B cell (primary cell): ENCODE measurements at regions not wholly inside any gene's neighbourhood (a gene's known extent, or its start where the extent isn't known, plus 50 kb on each side); places are given as distances from the start of the nearest gene placed in this dataset.
A peak's percentile ranks its signal among the peaks of the same experiment; 100 is the strongest.

Source experiments
- ATAC-seq: fragments of 200-7000 bp; cut with Tn5 transposase; one replicate; pipeline ENCODE4 v1.10.0; 2021; ENCODE audit warnings: low read depth, mild to moderate bottlenecking, moderate number of reproducible peaks, moderate library complexity
- CTCF ChIA-PET: fragments of 350-600 bp; sonication (Branson Sonifier 250); formaldehyde crosslinking; loops from one replicate; lab custom pipeline; 2021; ENCODE audit warnings: antibody characterized with exemption, inconsistent platforms; lab: Charles Lee
- POLR2A ChIA-PET: fragments of 350-600 bp; sonication (Branson Sonifier 250); formaldehyde crosslinking; loops from one replicate; lab custom pipeline; 2021; ENCODE audit warnings: antibody characterized with exemption; lab: Charles Lee
- DNase-seq: peaks from one replicate; pipeline ENCODE4 v3.0.0; 2013
- H2AFZ ChIP-seq: 2 replicates; pipeline ENCODE4 v1.6.1; 2012; ENCODE audit warnings: mild to moderate bottlenecking, low read depth, low read length; ENCODE audit not compliant: insufficient read depth, poor library complexity, severe bottlenecking
- H3K27ac ChIP-seq, 2 donors: 1 replicate in 1 of 2; 2 replicates in 1 of 2; pipeline ENCODE4 v1.5.1; 2012 to 2013; ENCODE audit warnings: low read length in 2 of 2, mild to moderate bottlenecking in 2 of 2, moderate library complexity in 1 of 2
- H3K27me3 ChIP-seq, 4 experiments: fragments of 200-600 bp in 1 of 4; sonication (generic) in 1 of 4; replicated peaks in 1 of 4; 1 replicate in 2 of 4; 2 replicates in 2 of 4; pipeline versions ENCODE4 v1.6.1 to v1.7.0; 2013 to 2016; ENCODE audit warnings: low read length in 3 of 4, mild to moderate bottlenecking in 2 of 4, mixed read lengths in 1 of 4, moderate library complexity in 1 of 4; ENCODE audit not compliant: insufficient read depth in 4 of 4, control insufficient read depth in 3 of 4; ENCODE audit errors: control extremely low read depth in 1 of 4
- H3K36me3 ChIP-seq, 2 experiments: replicated peaks in 1 of 2; 1 replicate in 1 of 2; 2 replicates in 1 of 2; pipeline versions ENCODE4 v1.6.1 to v1.7.1; 2013; ENCODE audit warnings: low read length in 1 of 2; ENCODE audit not compliant: insufficient read depth in 2 of 2, control insufficient read depth in 1 of 2; ENCODE audit errors: control extremely low read depth in 1 of 2, extremely low read depth in 1 of 2
- H3K4me1 ChIP-seq, 2 donors: fragments of 200-600 bp in 1 of 2; sonication (generic) in 1 of 2; 1 replicate in 1 of 2; 2 replicates in 1 of 2; pipeline versions ENCODE4 v1.5.1 to v1.6.1; 2013 to 2017; ENCODE audit warnings: low read length in 2 of 2; ENCODE audit not compliant: control insufficient read depth in 2 of 2, insufficient read depth in 2 of 2
- H3K4me2 ChIP-seq: replicated peaks from 2 replicates; pipeline ENCODE3; 2012; ENCODE audit warnings: mild to moderate bottlenecking, low read depth, low read length; ENCODE audit not compliant: poor library complexity, severe bottlenecking
- H3K4me3 ChIP-seq, 5 experiments: fragments of 200-600 bp in 1 of 5; sonication (generic) in 1 of 5; 1 replicate in 3 of 5; 2 replicates in 2 of 5; pipeline versions ENCODE4 v1.5.1 to v1.7.0; 2011 to 2016; ENCODE audit warnings: low read length in 4 of 5, mild to moderate bottlenecking in 4 of 5, low read depth in 2 of 5, control low read depth in 1 of 5, moderate library complexity in 1 of 5; ENCODE audit not compliant: insufficient read depth in 1 of 5; ENCODE audit errors: control extremely low read depth in 1 of 5, extremely low read depth in 1 of 5
- H3K79me2 ChIP-seq: fragments of 200-600 bp; sonication (generic); one replicate; pipeline ENCODE4 v1.6.0; 2016; ENCODE audit warnings: low read length; ENCODE audit not compliant: control insufficient read depth, insufficient read depth
- H3K9ac ChIP-seq: fragments of 200-600 bp; sonication (generic); 2 replicates; pipeline ENCODE4 v1.6.1; 2017; ENCODE audit warnings: mild to moderate bottlenecking, low read length, moderate library complexity
- H3K9me3 ChIP-seq, 3 donors: one replicate each; pipeline versions ENCODE4 v1.6.1 to v1.7.1; 2013; ENCODE audit warnings: low read length in 2 of 3; ENCODE audit not compliant: control insufficient read depth in 2 of 3, insufficient read depth in 1 of 3; ENCODE audit errors: control extremely low read depth in 1 of 3
- H4K20me1 ChIP-seq: 2 replicates; pipeline ENCODE4 v1.6.0; 2012; ENCODE audit warnings: mild to moderate bottlenecking, low read length; ENCODE audit not compliant: insufficient read depth, control insufficient read depth, poor library complexity, severe bottlenecking
- H3K27ac Mint-ChIP-seq: one replicate; pipeline ENCODE4 v1.8.0; 2021; ENCODE audit warnings: mixed read lengths
- H3K27me3 Mint-ChIP-seq: one replicate; pipeline ENCODE4 v1.8.0; 2021; ENCODE audit warnings: mixed read lengths
- H3K4me1 Mint-ChIP-seq: one replicate; pipeline ENCODE4 v1.8.0; 2021; ENCODE audit warnings: mixed read lengths
- H3K4me3 Mint-ChIP-seq: one replicate; pipeline ENCODE4 v1.8.0; 2021; ENCODE audit warnings: mixed read lengths
- H3K9me3 Mint-ChIP-seq: one replicate; pipeline ENCODE4 v1.8.0; 2022; ENCODE audit warnings: mixed read lengths; ENCODE audit not compliant: insufficient read depth
- CTCF ChIP-seq: fragments of 200-600 bp; IDR thresholded peaks from one replicate; pipeline ENCODE4 v1.8.0; 2022; ENCODE audit warnings: antibody characterized with exemption, mild to moderate bottlenecking
- EZH2 ChIP-seq: IDR thresholded peaks from 2 replicates; pipeline ENCODE4 v1.6.1; 2012; ENCODE audit warnings: borderline replicate concordance, low read depth, mild to moderate bottlenecking, moderate library complexity, low read length; ENCODE audit not compliant: insufficient read depth, poor library complexity, severe bottlenecking
- WGBS: methylation state at CpG from one replicate; pipeline ENCODE4 v1.1.5; 2013; ENCODE audit warnings: missing lambda C conversion rate; ENCODE audit not compliant: insufficient coverage; 5-methylcytosine and 5-hydroxymethylcytosine counted together
- intact Hi-C: fragments of 100-400 bp; cut with micrococcal nuclease; formaldehyde crosslinking; loops from one replicate; pipeline ENCODE4 v1.10.0; 2022

- Histone ChIP-seq H3K27me3 (no peaks in the 10 kb centered on the region), H3K4me3 (no peak overlapping the region), H3K4me1 (no peaks in the 10 kb centered on the region), H3K9me3 (peaks cover 0 to 3% (median 0%) of the 10 kb centered on the region in 3 donors), H3K27ac (no peak overlapping the region), H3K79me2 (no peaks in the 10 kb centered on the region), H4K20me1 (no peaks in the 10 kb centered on the region), H3K4me2 (no peak overlapping the region), H3K36me3 (no peaks in the 10 kb centered on the region), H2AFZ (peak overlapping the region; percentile 2), H3K9ac (no peak overlapping the region)
- Mint-ChIP-seq H3K27me3 (no peaks in the 10 kb centered on the region), H3K4me1 (no peaks in the 10 kb centered on the region), H3K4me3 (no peak overlapping the region), H3K9me3 (no peaks in the 10 kb centered on the region), H3K27ac (no peak overlapping the region)
- ATAC-seq (no peak), DNase-seq (no peak)
- intact Hi-C loops = no loop called here
- no CpG with 5 or more reads among the region's 3 CpGs for WGBS
- ChIA-PET CTCF (no interaction called here), POLR2A (no interaction called here)
- no peak for TF ChIP-seq CTCF
- no peak for TF ChIP-seq EZH2
Measured at GRCh38 chr7:97506728-97507127, 225.2 kb upstream of the TAC1 start.

GRCh38 chr7:97512441-97513207, 219.3 kb upstream of the TAC1 start:
- no peak for TF ChIP-seq EZH2
- TF ChIP-seq CTCF = no peak
- H3K4me1 Mint-ChIP-seq = no peaks in the 10 kb centered on the region
- no peak overlapping the region for H3K4me2 ChIP-seq
- H3K27me3 ChIP-seq = no peaks in the 10 kb centered on the region
- no peak overlapping the region for H3K4me3 ChIP-seq
- H3K9ac ChIP-seq = no peak overlapping the region
- H3K4me3 Mint-ChIP-seq = no peak overlapping the region
- H3K79me2 ChIP-seq = no peaks in the 10 kb centered on the region
- POLR2A ChIA-PET = no interaction called here
- no peaks in the 10 kb centered on the region for H3K36me3 ChIP-seq
- WGBS = 88% methylated on average over 2 of the region's 3 CpGs
- no peaks in the 10 kb centered on the region for H3K9me3 Mint-ChIP-seq
- no peak overlapping the region for H3K27ac Mint-ChIP-seq
- DNase-seq (no peak), ATAC-seq (no peak)
- H2AFZ ChIP-seq = no peak overlapping the region
- H3K4me1 ChIP-seq = no peaks in the 10 kb centered on the region
- H4K20me1 ChIP-seq = no peaks in the 10 kb centered on the region
- H3K9me3 ChIP-seq = no peaks in the 10 kb centered on the region
- no peaks in the 10 kb centered on the region for H3K27me3 Mint-ChIP-seq
- H3K27ac ChIP-seq = no peak overlapping the region
- CTCF ChIA-PET = interaction anchor here (0.5 kb wide), 1 partner anchor 183 kb away, joined by 3 read pairs; no protein-coding TSS in a partner anchor
- intact Hi-C loops = no loop called here
